GM12878 (cell line): ENCODE measurements at regions not wholly inside any gene's neighbourhood (a gene's known extent, or its start where the extent isn't known, plus 50 kb on each side); places are given as distances from the start of the nearest gene placed in this dataset.

Source experiments
- CTCF ChIP-seq, 3 experiments: IDR thresholded peaks in 2 of 3; conservative IDR thresholded peaks in 1 of 3; 2 replicates each; pipeline ENCODE4 v1.5.1; 2011; ENCODE audit warnings: low read depth in 3 of 3, low read length in 3 of 3, mild to moderate bottlenecking in 3 of 3, control low read depth in 2 of 3, moderate library complexity in 2 of 3, inconsistent platforms in 1 of 3, mixed read lengths in 1 of 3; ENCODE audit not compliant: control insufficient read depth in 2 of 3, insufficient read depth in 1 of 3; ENCODE audit errors: extremely low read depth in 1 of 3
- E2F4 ChIP-seq: IDR thresholded peaks from 2 replicates; pipeline ENCODE4 v1.6.1; 2012; ENCODE audit warnings: low read depth, low read length, improper control_type of control experiment
- FOS ChIP-seq: IDR thresholded peaks from 3 replicates; pipeline ENCODE4 v1.6.1; 2011; ENCODE audit warnings: borderline replicate concordance; ENCODE audit not compliant: insufficient read length; ENCODE audit errors: extremely low read depth
- FOXK2 ChIP-seq: fragments of 450-650 bp; IDR thresholded peaks from 2 replicates; pipeline ENCODE4 v1.6.1; 2017; ENCODE audit warnings: mild to moderate bottlenecking, moderate library complexity
- HDAC2 ChIP-seq: fragments of 200-600 bp; sonication (generic); IDR thresholded peaks from 2 replicates; pipeline ENCODE4 v1.6.1; 2017
- MAX ChIP-seq: IDR thresholded peaks from 2 replicates; pipeline ENCODE4 v1.6.1; 2012; ENCODE audit warnings: low read depth, low read length, improper control_type of control experiment
- MEF2B ChIP-seq: fragments of 450-650 bp; IDR thresholded peaks from 2 replicates; pipeline ENCODE4 v1.6.1; 2018; ENCODE audit warnings: mild to moderate bottlenecking, moderate library complexity; ENCODE audit not compliant: partially characterized antibody, poor library complexity, severe bottlenecking
- NFYA ChIP-seq: IDR thresholded peaks from 2 replicates; pipeline ENCODE4 v1.6.1; 2011; ENCODE audit warnings: low read depth, mild to moderate bottlenecking, low read length, improper control_type of control experiment, borderline replicate concordance
- POLR2AphosphoS5 ChIP-seq: IDR thresholded peaks from 2 replicates; pipeline ENCODE4 v1.6.1; 2011; ENCODE audit warnings: mild to moderate bottlenecking, low read length, inconsistent platforms
- SIN3A ChIP-seq: IDR thresholded peaks from 2 replicates; pipeline ENCODE4 v1.6.1; 2012; ENCODE audit warnings: low read depth, low read length, improper control_type of control experiment
- SUZ12 ChIP-seq: fragments of 200-600 bp; sonication (generic); IDR thresholded peaks from one replicate; pipeline ENCODE4 v1.6.1; 2018; ENCODE audit warnings: antibody characterized with exemption, mild to moderate bottlenecking; ENCODE audit not compliant: unreplicated experiment
- USF2 ChIP-seq: IDR thresholded peaks from 2 replicates; pipeline ENCODE4 v1.6.1; 2011; ENCODE audit warnings: low read depth, low read length, improper control_type of control experiment, borderline replicate concordance
- ZBTB4 ChIP-seq: fragments of 450-650 bp; formaldehyde crosslinking; IDR thresholded peaks from 2 replicates; pipeline ENCODE4 v1.4.0; 2022; ENCODE audit warnings: mild to moderate bottlenecking, moderate library complexity
- ZNF592 ChIP-seq: fragments of 450-650 bp; IDR thresholded peaks from 2 replicates; pipeline ENCODE4 v1.6.1; 2017; ENCODE audit warnings: mild to moderate bottlenecking, moderate library complexity

- TF ChIP-seq USF2 (no peak), NFYA (no peak), SUZ12 (no peak), FOS (no peak), E2F4 (no peak), CTCF (IDR thresholded peaks at IDR 0.05 in 2 of 3, conservative IDR thresholded peaks at IDR 0.05 in 1 of 3; ENCODE audit: control insufficient read depth in 2 of 3, extremely low read depth in 1 of 3, insufficient read depth in 1 of 3, low read depth in 3 of 3, low read length in 3 of 3) (no peak), FOXK2 (no peak), SIN3A (no peak), POLR2AphosphoS5 (no peak), MEF2B (peak; percentile 18), HDAC2 (no peak), ZBTB4 (CRISPR knock-in tag) (no peak), MAX (no peak), ZNF592 (no peak)
Observed at GRCh38 chr2:12075603-12076002, 329.2 kb downstream of the LPIN1 start.
